VCaP (cell line): ENCODE measurements at regions not wholly inside any gene's neighbourhood (a gene's known extent, or its start where the extent isn't known, plus 50 kb on each side); places are given as distances from the start of the nearest gene placed in this dataset.

Experiments used
- H3K27ac ChIP-seq: fragments of 450-650 bp; 2 replicates; pipeline ENCODE4 v1.5.1; 2017
- CTCF ChIP-seq: fragments of 450-650 bp; conservative IDR thresholded peaks from 2 replicates; pipeline ENCODE4 v1.5.1; 2017; ENCODE audit warnings: mild to moderate bottlenecking, moderate library complexity

- H3K27ac ChIP-seq: no peak overlapping the region
- TF ChIP-seq CTCF: no peak
These were observed 450.4 kb upstream of the TCF4 start for GRCh38 chr18:56038171-56039030.

GRCh38 chr18:56036741-56037140 is 448.7 kb upstream of the TCF4 start:
- no peak overlapping the region for H3K27ac ChIP-seq
- TF ChIP-seq CTCF: no peak

- H3K27ac ChIP-seq: no peak overlapping the region
- no peak for TF ChIP-seq CTCF
These were observed 447.6 kb upstream of the TCF4 start for GRCh38 chr18:56035546-56035945.

- H3K27ac ChIP-seq: no peak overlapping the region
- no peak for TF ChIP-seq CTCF
These were observed 447.0 kb upstream of the TCF4 start for GRCh38 chr18:56034949-56035348.

GRCh38 chr18:56030060-56030459 is 442.1 kb upstream of the TCF4 start:
- TF ChIP-seq CTCF: no peak
- no peak overlapping the region for H3K27ac ChIP-seq

- H3K27ac ChIP-seq: no peak overlapping the region
- TF ChIP-seq CTCF: no peak
These were observed 440.5 kb upstream of the TCF4 start for GRCh38 chr18:56028514-56028913.

- H3K27ac ChIP-seq: no peak overlapping the region
- TF ChIP-seq CTCF: no peak
These were observed 438.5 kb upstream of the TCF4 start for GRCh38 chr18:56026509-56026908.
